Coronary artery (tissue), 2 donors: ENCODE measurements at regions not wholly inside any gene's neighbourhood (a gene's known extent, or its start where the extent isn't known, plus 50 kb on each side); places are given as distances from the start of the nearest gene placed in this dataset.

ENCODE experiments used
- DNase-seq: peaks from one replicate; pipeline ENCODE4 v3.0.0-alpha.2; 2017; ENCODE audit warnings: low spot score
- H3K27ac ChIP-seq, 2 donors: fragments of 200-600 bp; sonication (generic); one replicate each; pipeline ENCODE4 v1.5.1; 2016 to 2019
- H3K4me3 ChIP-seq: fragments of 200-600 bp; sonication (generic); 2 replicates; pipeline ENCODE4 v1.5.1; 2016; ENCODE audit warnings: mild to moderate bottlenecking, moderate library complexity
- CTCF ChIP-seq: fragments of 200-600 bp; sonication (generic); IDR thresholded peaks from one replicate; pipeline ENCODE4 v1.5.1; 2019; ENCODE audit warnings: antibody characterized with exemption

- no peak for DNase-seq
- Histone ChIP-seq H3K4me3 (no peak overlapping the region), H3K27ac (no peak overlapping the region)
- TF ChIP-seq CTCF = no peak
These were observed 738.3 kb upstream of the TENM3 start for GRCh38 chr4:181504924-181505323.

- H3K4me3 ChIP-seq = no peak overlapping the region
- no peak for DNase-seq
- no peak overlapping the region for H3K27ac ChIP-seq
- no peak for TF ChIP-seq CTCF
These were observed 735.9 kb upstream of the TENM3 start for GRCh38 chr4:181507180-181507835.

- Histone ChIP-seq H3K4me3 (no peak overlapping the region), H3K27ac (no peak overlapping the region)
- no peak for DNase-seq
- no peak for TF ChIP-seq CTCF
These were observed 735.3 kb upstream of the TENM3 start for GRCh38 chr4:181507938-181508337.

GRCh38 chr4:181508601-181509000 lies 734.6 kb upstream of the TENM3 start:
- no peak for DNase-seq
- Histone ChIP-seq H3K27ac (no peak overlapping the region), H3K4me3 (no peak overlapping the region)
- no peak for TF ChIP-seq CTCF

GRCh38 chr4:181509073-181509472 lies 734.1 kb upstream of the TENM3 start:
- H3K4me3 ChIP-seq = no peak overlapping the region
- no peak for TF ChIP-seq CTCF
- no peak overlapping the region for H3K27ac ChIP-seq
- DNase-seq = no peak

- Histone ChIP-seq H3K4me3 (no peak overlapping the region), H3K27ac (no peak overlapping the region)
- no peak for TF ChIP-seq CTCF
- DNase-seq = no peak
These were observed 725.7 kb upstream of the TENM3 start for GRCh38 chr4:181517491-181517890.

- Histone ChIP-seq H3K27ac (no peak overlapping the region), H3K4me3 (no peak overlapping the region)
- no peak for DNase-seq
- no peak for TF ChIP-seq CTCF
These were observed 722.4 kb upstream of the TENM3 start for GRCh38 chr4:181520790-181521189.
